ENCODE measurements at regions not wholly inside any gene's neighbourhood (a gene's known extent, or its start where the extent isn't known, plus 50 kb on each side); places are given as distances from the start of the nearest gene placed in this dataset.

GRCh38 chr10:43863859-43864591 is 215.3 kb upstream of the ZNF32 start:
- no peak for ATAC-seq
- CTCF ChIA-PET, result no interaction called here
- in situ Hi-C loops (cut with HindIII; ENCODE audit: low pct_unique_long_range_greater_than_20kb, low sequenced_read_pairs) (no loop called here), intact Hi-C loops (cut with micrococcal nuclease; ENCODE audit: unreplicated experiment) (no loop called here)
- no TSS peak for BruUV-seq (replicated peaks)
- Histone ChIP-seq H3K4me1 (ENCODE audit: control insufficient read depth, insufficient read depth, low read length) (no peaks in the 10 kb centered on the region), H3K27me3 (ENCODE audit: control insufficient read depth, insufficient read depth, low read length) (peaks cover 5% of the 10 kb centered on the region; the same call in 1 of the 2 replicates), H3K4me3 (ENCODE audit: low read depth in 2 of 2, low read length in 2 of 2) (no peak overlapping the region), H3K27ac (ENCODE audit: low read length) (no peak overlapping the region), H3K36me3 (ENCODE audit: control insufficient read depth, insufficient read depth, low read length) (no peaks in the 10 kb centered on the region), H3K9me3 (ENCODE audit: control insufficient read depth, insufficient read depth, low read depth, low read length) (no peaks in the 10 kb centered on the region)
- DNase-seq (ENCODE audit: low read depth, low spot score), result no peak
- TF ChIP-seq, protein P1, sequence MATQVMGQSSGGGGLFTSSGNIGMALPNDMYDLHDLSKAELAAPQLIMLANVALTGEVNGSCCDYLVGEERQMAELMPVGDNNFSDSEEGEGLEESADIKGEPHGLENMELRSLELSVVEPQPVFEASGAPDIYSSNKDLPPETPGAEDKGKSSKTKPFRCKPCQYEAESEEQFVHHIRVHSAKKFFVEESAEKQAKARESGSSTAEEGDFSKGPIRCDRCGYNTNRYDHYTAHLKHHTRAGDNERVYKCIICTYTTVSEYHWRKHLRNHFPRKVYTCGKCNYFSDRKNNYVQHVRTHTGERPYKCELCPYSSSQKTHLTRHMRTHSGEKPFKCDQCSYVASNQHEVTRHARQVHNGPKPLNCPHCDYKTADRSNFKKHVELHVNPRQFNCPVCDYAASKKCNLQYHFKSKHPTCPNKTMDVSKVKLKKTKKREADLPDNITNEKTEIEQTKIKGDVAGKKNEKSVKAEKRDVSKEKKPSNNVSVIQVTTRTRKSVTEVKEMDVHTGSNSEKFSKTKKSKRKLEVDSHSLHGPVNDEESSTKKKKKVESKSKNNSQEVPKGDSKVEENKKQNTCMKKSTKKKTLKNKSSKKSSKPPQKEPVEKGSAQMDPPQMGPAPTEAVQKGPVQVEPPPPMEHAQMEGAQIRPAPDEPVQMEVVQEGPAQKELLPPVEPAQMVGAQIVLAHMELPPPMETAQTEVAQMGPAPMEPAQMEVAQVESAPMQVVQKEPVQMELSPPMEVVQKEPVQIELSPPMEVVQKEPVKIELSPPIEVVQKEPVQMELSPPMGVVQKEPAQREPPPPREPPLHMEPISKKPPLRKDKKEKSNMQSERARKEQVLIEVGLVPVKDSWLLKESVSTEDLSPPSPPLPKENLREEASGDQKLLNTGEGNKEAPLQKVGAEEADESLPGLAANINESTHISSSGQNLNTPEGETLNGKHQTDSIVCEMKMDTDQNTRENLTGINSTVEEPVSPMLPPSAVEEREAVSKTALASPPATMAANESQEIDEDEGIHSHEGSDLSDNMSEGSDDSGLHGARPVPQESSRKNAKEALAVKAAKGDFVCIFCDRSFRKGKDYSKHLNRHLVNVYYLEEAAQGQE (IDR thresholded peaks at IDR 0.05; ENCODE audit: insufficient read depth in 1 of 2, low read depth in 2 of 2, low read length in 1 of 2), result no peak
- TF ChIP-seq CTCF (IDR thresholded peaks at IDR 0.05) (no peak), SIN3A (IDR thresholded peaks at IDR 0.05; ENCODE audit: borderline replicate concordance, insufficient read depth, low read depth, low read length) (no peak), POLR2AphosphoS5 (IDR thresholded peaks at IDR 0.05; ENCODE audit: low read depth, low read length) (no peak), TCF7L2 (IDR thresholded peaks at IDR 0.05; ENCODE audit: low read depth, low read length) (no peak)
- POLR2A ChIA-PET, result no interaction called here

- POLR2A ChIA-PET, result no interaction called here
- TF ChIP-seq CTCF (IDR thresholded peaks at IDR 0.05) (no peak), SIN3A (IDR thresholded peaks at IDR 0.05; ENCODE audit: borderline replicate concordance, insufficient read depth, low read depth, low read length) (no peak), POLR2AphosphoS5 (IDR thresholded peaks at IDR 0.05; ENCODE audit: low read depth, low read length) (no peak), TCF7L2 (IDR thresholded peaks at IDR 0.05; ENCODE audit: low read depth, low read length) (no peak)
- TF ChIP-seq, protein P1 (IDR thresholded peaks at IDR 0.05; ENCODE audit: insufficient read depth in 1 of 2, low read depth in 2 of 2, low read length in 1 of 2), result no peak
- Histone ChIP-seq H3K4me3 (ENCODE audit: low read depth in 2 of 2, low read length in 2 of 2) (no peak overlapping the region), H3K4me1 (ENCODE audit: control insufficient read depth, insufficient read depth, low read length) (no peaks in the 10 kb centered on the region), H3K27me3 (ENCODE audit: control insufficient read depth, insufficient read depth, low read length) (peaks cover 8% of the 10 kb centered on the region; the same call in 1 of the 2 replicates), H3K9me3 (ENCODE audit: control insufficient read depth, insufficient read depth, low read depth, low read length) (no peaks in the 10 kb centered on the region), H3K27ac (ENCODE audit: low read length) (no peak overlapping the region), H3K36me3 (ENCODE audit: control insufficient read depth, insufficient read depth, low read length) (no peaks in the 10 kb centered on the region)
- no TSS peak for BruUV-seq (replicated peaks)
- DNase-seq (ENCODE audit: low read depth, low spot score) (no peak), ATAC-seq (no peak)
- intact Hi-C loops (cut with micrococcal nuclease; ENCODE audit: unreplicated experiment) (no loop called here), in situ Hi-C loops (cut with HindIII; ENCODE audit: low pct_unique_long_range_greater_than_20kb, low sequenced_read_pairs) (no loop called here)
- CTCF ChIA-PET, result no interaction called here
Observed at GRCh38 chr10:43863270-43863669, 214.6 kb upstream of the ZNF32 start.
